Sigmoid colon (tissue), 4 donors: ENCODE measurements at regions not wholly inside any gene's neighbourhood (a gene's known extent, or its start where the extent isn't known, plus 50 kb on each side); places are given as distances from the start of the nearest gene placed in this dataset.

ENCODE experiments used
- CTCF ChIP-seq, 4 experiments: fragments of 450-650 bp in 3 of 4; fragments of 200-600 bp in 1 of 4; IDR thresholded peaks; one replicate each; pipeline ENCODE4 v1.5.1; 2016 to 2019; ENCODE audit warnings: antibody characterized with exemption in 4 of 4, mild to moderate bottlenecking in 3 of 4, moderate library complexity in 2 of 4
- EP300 ChIP-seq, 4 donors: sonication (generic); formaldehyde crosslinking; IDR thresholded peaks; one replicate each; pipeline ENCODE4 v1.6.1; 2017; ENCODE audit warnings: antibody characterized with exemption in 4 of 4
- POLR2A ChIP-seq, 2 donors: fragments of 450-650 bp; IDR thresholded peaks; one replicate each; pipeline ENCODE4 v1.6.1; 2016; ENCODE audit warnings: antibody characterized with exemption in 2 of 2, mild to moderate bottlenecking in 2 of 2, moderate library complexity in 2 of 2
- POLR2AphosphoS5 ChIP-seq, 4 donors: sonication (generic); formaldehyde crosslinking; IDR thresholded peaks; one replicate each; pipeline ENCODE4 v1.6.1; 2017; ENCODE audit warnings: antibody characterized with exemption in 4 of 4

GRCh38 chr2:221337957-221338685, 234.0 kb downstream of the EPHA4 start:
- no peak for TF ChIP-seq EP300 (IDR thresholded peaks at IDR 0.05)
- no peak for TF ChIP-seq CTCF (IDR thresholded peaks at IDR 0.05)
- TF ChIP-seq POLR2AphosphoS5 (IDR thresholded peaks at IDR 0.05), result no peak
- TF ChIP-seq POLR2A (IDR thresholded peaks at IDR 0.05), result no peak
